CD4-positive, alpha-beta T cell treated with Interleukin-1 beta for 1 hour (primary cell): ENCODE measurements at regions not wholly inside any gene's neighbourhood (a gene's known extent, or its start where the extent isn't known, plus 50 kb on each side); places are given as distances from the start of the nearest gene placed in this dataset.
"Not testable (repeated sequence)": the region's sequence is repeated elsewhere in the genome, so short reads cannot be mapped to it uniquely, and the experiment has no call there.

Experiments
- DNase-seq, 2 donors: peaks; one replicate each; pipeline ENCODE4 v3.0.0-alpha.2; 2020 to 2022

GRCh38 chr5:93359296-93359959 lies 221.6 kb downstream of the NR2F1-AS1 start:
- DNase-seq, result no peak

- DNase-seq, result no peak
Measured at GRCh38 chr5:93358176-93358575, 222.8 kb downstream of the NR2F1-AS1 start.

- no peak for DNase-seq
Measured at GRCh38 chr5:93357686-93358085, 223.3 kb downstream of the NR2F1-AS1 start.

GRCh38 chr5:93355691-93356090 lies 225.3 kb downstream of the NR2F1-AS1 start:
- no peak for DNase-seq

- DNase-seq, result no peak
Measured at GRCh38 chr5:93352186-93352585, 228.8 kb downstream of the NR2F1-AS1 start.

GRCh38 chr5:93349613-93350012 lies 231.4 kb downstream of the NR2F1-AS1 start:
- no peak for DNase-seq

- no peak for DNase-seq
Measured at GRCh38 chr5:93348231-93348630, 232.8 kb downstream of the NR2F1-AS1 start.

- DNase-seq, result not testable (repeated sequence)
Measured at GRCh38 chr5:93346850-93347249, 234.2 kb downstream of the NR2F1-AS1 start.

- no peak for DNase-seq
Measured at GRCh38 chr5:93346301-93346700, 234.7 kb downstream of the NR2F1-AS1 start.

GRCh38 chr5:93343570-93343969 lies 237.4 kb downstream of the NR2F1-AS1 start:
- DNase-seq, result no peak

- DNase-seq, result no peak
Measured at GRCh38 chr5:93342563-93343061, 238.4 kb downstream of the NR2F1-AS1 start.

GRCh38 chr5:93340881-93341280 lies 240.1 kb downstream of the NR2F1-AS1 start:
- no peak for DNase-seq

GRCh38 chr5:93337138-93337537 lies 243.9 kb downstream of the NR2F1-AS1 start:
- DNase-seq, result no peak

- no peak for DNase-seq
Measured at GRCh38 chr5:93336330-93337110, 244.5 kb downstream of the NR2F1-AS1 start.

GRCh38 chr5:93331863-93332262 lies 249.2 kb downstream of the NR2F1-AS1 start:
- DNase-seq, result no peak

GRCh38 chr5:93331241-93331640 lies 249.8 kb downstream of the NR2F1-AS1 start:
- DNase-seq, result no peak

- DNase-seq, result no peak
Measured at GRCh38 chr5:93330506-93330905, 250.5 kb downstream of the NR2F1-AS1 start.

- no peak for DNase-seq
Measured at GRCh38 chr5:93329756-93330155, 251.3 kb downstream of the NR2F1-AS1 start.

- DNase-seq, result no peak
Measured at GRCh38 chr5:93328833-93329232, 252.2 kb downstream of the NR2F1-AS1 start.

- DNase-seq, result no peak
Measured at GRCh38 chr5:93327605-93328004, 253.4 kb downstream of the NR2F1-AS1 start.

- DNase-seq, result no peak
Measured at GRCh38 chr5:93325946-93326345, 255.1 kb downstream of the NR2F1-AS1 start.

GRCh38 chr5:93322974-93323860 lies 257.8 kb downstream of the NR2F1-AS1 start:
- DNase-seq, result no peak

GRCh38 chr5:93320920-93321445 lies 260.0 kb downstream of the NR2F1-AS1 start:
- DNase-seq, result no peak
